HG03457 (cell line): ENCODE measurements at regions not wholly inside any gene's neighbourhood (a gene's known extent, or its start where the extent isn't known, plus 50 kb on each side); places are given as distances from the start of the nearest gene placed in this dataset.

Source experiments
- ATAC-seq: cut with Tn5 transposase; IDR thresholded peaks from one replicate; pipeline ENCODE4 v1.9.1; 2021; ENCODE audit warnings: moderate number of reproducible peaks; ENCODE audit not compliant: unreplicated experiment

DNA sequence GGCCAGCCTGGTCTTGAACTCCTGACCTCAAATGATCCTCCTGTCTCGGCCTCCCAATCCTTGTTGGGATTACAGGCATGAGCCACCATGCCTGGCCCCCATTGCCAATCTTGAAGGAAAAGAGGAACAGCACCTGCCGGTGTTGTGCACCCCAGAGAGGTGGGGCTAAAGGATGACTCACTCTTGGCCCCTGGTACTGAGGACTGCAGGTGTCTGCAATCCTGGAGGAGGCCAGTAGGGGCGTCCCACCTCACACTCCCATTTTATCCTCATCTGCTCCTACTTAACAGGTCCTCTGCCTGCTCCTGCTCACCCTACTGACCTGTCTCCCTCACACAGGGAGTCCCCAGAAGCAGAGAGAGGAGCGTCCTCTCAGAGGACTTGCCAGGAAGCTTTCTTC lies 390.4 kb downstream of the ARHGEF28 start:
- no peak for ATAC-seq

DNA sequence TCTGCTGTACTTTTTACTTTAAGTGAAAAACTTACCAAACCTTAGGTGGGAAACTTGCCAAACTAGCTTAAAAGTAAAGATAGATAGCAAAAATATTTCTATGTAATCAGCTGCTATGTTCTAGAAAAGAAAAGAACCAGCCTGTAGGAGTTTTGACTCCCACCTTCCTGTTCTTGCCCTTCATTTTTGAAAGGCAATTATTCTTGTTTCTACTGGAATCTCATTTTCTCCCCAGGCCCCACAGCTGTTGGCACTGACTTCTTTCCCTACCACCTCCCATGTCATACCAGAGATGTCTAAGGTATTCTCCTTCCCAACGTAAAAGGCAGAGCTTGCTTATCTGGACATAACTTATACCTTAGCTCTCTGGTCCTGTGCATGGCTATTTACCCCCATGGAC lies 389.7 kb downstream of the ARHGEF28 start:
- ATAC-seq: no peak

DNA sequence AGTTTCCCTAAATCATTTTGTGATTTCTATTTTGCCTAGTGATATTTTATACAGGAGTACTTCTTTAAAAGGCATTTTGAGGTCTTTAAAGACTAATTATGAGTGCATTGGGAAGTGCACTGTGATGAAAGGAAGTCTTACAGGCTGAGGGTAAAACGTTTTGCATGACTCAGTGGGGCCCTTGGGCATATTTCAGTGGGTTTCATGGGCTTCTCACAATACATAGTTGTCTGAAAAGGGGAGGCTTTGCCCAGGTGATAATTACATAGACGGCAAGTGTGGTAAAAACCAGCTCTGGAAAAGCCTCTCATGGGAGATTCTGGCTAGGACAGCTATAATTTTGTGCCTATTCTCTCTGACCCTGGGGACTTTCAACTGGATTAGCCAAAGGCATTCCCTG lies 387.2 kb downstream of the ARHGEF28 start:
- ATAC-seq: no peak

DNA sequence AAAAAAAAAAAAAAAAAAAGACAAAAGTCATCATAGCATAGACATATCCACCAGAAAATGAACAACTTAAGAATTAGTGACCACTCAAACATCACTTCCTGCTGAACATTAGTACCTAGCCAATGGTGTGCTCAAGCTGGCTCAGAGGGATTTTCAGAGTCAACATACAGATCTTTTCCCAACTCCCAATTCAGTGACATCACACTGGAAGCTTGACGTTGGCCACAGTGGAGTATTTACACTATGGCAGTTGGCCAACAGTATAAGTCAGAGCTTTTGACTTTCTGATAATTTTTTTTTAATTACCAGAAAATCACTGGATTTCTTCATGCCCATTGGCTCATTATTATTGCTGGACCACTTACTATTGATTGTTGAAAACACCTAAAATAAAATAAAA lies 383.5 kb downstream of the ARHGEF28 start:
- ATAC-seq: no peak

DNA sequence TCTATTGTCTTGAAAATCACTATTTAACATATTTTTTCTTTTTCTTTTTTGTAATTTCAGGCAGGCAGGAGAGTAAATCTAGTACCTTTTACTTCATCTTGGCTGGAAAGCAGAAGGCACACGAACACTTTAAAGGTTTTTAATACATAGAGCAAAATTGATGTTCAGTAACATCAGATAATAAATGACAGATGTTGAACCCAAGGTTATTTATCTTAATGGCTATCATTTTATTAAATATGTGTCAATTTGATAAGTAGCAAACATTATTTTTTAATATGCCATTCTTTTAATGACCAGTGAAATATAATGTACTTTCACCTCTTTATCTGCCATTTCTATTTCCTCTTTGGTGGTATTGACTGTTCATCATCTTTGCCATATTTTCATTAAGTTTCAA lies 381.2 kb downstream of the ARHGEF28 start:
- no peak for ATAC-seq

DNA sequence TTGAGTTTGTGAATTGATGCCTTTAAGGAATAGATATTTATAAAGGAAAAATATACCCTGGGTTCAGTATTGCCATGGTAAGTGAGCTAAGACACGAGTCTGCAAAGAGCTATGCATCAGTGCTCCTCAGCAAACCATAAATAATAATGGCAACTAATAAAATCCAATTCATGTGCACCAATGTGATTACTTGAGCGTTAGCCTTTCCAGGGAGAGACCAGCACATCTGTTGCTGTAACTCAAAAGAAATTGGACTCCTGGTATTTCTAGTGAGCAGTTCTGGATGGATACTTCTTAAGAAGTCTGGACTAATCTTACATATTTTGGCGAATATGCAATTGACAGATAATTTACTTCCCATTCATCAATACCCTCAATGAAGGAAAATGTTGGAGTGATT lies 373.3 kb downstream of the ARHGEF28 start:
- no peak for ATAC-seq

DNA sequence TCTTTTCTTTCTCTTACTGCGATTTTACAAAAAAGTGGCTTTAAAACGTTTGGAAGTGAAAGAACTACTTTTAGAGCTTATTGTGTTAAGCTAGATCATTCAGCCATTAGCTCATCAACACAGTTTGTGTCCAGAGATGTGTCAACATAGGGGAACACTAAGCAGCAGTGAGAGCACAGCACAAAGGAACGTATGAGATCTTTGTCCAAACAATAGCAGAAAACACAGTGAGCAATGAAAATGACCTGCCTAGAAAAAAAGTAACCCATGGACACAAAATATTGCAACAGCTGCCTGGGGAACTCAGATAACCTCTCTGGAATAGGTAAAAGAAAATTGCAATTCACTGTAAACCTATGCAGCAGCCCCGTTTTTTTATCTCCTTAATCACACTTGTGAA lies 372.5 kb downstream of the ARHGEF28 start:
- no peak for ATAC-seq

DNA sequence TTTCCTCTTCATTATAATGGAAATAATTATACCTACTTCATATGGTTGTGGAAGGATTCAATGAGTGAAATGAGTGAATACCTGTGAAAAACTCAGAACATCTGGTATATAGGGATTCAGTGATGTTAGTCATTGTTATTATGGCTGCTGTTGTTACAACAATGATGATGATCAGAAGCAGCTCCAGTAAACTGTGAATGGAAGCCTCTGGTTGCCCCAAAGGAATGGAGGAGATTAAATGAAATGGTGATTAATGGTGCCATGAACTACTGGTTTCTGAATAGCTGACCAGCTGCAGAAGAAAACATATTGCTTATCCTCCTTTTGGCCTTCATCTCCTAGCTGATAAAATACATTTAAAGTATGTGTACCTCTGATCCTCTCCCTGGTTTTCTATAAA lies 372.0 kb downstream of the ARHGEF28 start:
- ATAC-seq: no peak

DNA sequence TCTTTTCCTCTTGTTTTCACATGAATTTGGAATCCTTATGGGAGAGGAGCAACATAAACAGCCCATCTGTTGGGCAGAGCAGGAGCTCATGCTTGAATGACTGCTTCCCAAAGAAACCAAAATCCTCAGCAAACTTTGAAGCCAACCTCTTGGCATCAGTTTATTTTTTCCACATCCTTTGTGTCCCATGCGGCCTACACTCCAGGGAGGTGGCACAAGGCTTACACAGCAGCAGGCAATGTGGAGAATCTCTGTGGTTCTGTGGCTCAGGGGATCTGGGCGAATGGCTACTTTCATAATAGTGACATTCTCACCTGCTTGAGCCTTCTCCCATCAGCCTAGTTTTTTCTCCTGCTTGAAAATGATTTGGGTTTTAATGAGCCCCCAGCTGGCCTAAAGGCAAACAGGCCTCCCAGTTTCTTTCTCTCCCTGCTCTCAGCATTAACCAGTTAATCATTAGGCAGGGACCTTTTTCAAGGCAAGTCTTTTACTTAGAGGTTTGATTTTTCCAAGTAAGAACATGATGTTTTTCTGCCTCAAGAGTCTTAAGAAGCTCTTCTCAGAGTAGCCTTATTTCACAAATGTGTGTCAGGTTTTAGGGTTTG lies 370.3 kb downstream of the ARHGEF28 start:
- ATAC-seq: no peak

DNA sequence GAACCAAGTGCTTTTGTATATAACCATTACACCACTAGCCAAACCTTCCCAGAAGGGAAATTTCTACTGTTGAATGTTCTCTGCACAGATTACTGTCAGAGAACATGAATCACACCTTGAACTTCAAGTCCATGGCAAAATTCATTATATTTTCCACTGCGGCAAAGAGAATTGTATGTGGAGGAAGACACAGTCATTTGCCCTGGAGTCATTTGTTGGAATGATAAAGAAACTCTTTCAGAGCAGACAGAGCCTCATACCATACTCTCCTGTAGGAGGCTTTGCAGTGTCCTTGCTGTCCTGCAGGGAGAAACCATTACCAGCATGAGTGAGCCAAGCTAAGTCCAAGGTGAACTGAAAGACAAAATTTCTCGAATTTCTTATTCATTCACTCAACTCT lies 369.0 kb downstream of the ARHGEF28 start:
- no peak for ATAC-seq
